NCI-H748 (cell line): ENCODE measurements at regions not wholly inside any gene's neighbourhood (a gene's known extent, or its start where the extent isn't known, plus 50 kb on each side); places are given as distances from the start of the nearest gene placed in this dataset.
A peak's percentile ranks its signal among the peaks of the same experiment; 100 is the strongest.

Source experiments
- DNase-seq: peaks from one replicate; lab custom pipeline; 2025; ENCODE audit not compliant: unreplicated experiment; lab: John Stamatoyannopoulos, UW

DNA sequence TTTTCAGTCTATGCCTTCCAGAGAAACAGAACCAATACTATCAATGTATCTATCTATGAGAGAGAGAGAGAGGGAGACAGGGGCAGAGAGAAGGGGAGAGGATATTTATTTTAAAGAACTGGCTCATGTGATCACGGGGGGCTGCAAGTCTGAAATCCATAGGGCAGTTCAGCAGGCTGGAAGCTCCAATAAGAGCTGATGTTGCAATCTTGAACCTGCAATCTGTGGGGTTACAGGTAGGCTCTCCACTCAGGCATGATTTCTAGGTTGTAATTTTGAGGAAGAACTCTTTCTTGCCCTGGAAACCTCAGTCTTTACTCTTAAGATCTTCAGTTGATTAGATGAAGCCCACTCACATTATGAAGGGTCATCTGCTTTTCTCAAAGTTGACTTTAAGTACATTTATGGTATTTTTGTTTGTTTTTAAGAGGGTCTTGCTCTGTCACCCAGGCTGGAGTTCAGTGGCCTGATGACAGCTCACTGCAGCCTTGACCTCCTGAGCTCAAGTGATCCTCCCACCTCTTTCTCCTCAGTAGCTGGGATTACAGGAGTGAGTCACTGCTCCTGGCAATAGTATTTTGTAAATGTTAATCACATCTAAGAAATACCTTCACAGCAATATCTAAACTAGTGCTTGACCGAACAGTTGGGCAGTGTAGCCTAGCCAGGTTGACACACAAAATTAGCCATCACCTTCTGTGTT is 376.4 kb downstream of the FGF9 start:
- DNase-seq: no peak

GRCh38 chr13:22047785-22048104 is 376.9 kb downstream of the FGF9 start:
- DNase-seq: no peak

- DNase-seq: no peak
Measured at GRCh38 chr13:22049384-22049783, 378.5 kb downstream of the FGF9 start.

GRCh38 chr13:22050951-22051563 is 380.2 kb downstream of the FGF9 start:
- DNase-seq: no peak

DNA sequence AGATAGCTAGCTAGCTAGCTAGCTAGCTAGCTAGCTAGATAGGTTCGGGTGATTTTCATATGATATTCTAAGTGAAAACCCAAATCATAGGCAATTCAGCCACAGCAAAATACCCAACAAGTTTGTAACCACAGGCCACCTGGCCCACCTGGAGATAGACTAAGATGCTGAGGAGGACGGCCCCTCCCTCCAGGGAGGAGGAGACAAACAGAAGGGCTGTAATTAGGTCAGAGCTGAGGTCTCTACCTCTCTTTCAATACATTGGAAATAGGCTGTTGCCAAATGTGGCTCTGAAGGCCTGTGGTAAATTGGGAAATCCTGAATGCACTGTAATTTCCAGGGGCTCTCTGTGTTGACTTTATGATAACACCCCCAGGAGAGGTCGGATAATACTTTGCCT is 382.2 kb downstream of the FGF9 start:
- no peak for DNase-seq

- no peak for DNase-seq
Measured at GRCh38 chr13:22055259-22055658, 384.4 kb downstream of the FGF9 start.

- no peak for DNase-seq
Measured at GRCh38 chr13:22060187-22060586, 389.3 kb downstream of the FGF9 start.

DNA sequence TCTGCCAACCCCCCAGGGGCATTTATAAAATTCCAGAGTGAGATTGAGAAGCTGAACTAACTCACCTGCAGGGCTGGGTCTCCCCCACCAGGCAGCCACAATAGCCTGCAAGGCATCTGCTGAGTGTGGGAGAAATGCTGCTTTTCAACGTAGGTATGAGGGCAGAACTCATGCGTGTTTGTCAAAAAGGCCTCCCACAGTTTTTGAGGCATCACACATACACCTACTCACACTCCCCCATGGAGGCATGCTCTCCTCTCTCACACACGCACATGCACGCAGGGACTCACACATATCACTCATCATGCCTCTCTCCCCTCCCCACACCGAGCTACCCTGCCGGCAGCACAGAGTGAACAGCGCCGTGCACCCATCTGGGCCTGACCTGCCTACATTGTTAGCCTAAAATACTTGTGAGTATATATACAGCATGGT is 390.5 kb downstream of the FGF9 start:
- DNase-seq: peak; percentile 72

GRCh38 chr13:22061806-22062391 is 391.0 kb downstream of the FGF9 start:
- peak; percentile 72 for DNase-seq

DNA sequence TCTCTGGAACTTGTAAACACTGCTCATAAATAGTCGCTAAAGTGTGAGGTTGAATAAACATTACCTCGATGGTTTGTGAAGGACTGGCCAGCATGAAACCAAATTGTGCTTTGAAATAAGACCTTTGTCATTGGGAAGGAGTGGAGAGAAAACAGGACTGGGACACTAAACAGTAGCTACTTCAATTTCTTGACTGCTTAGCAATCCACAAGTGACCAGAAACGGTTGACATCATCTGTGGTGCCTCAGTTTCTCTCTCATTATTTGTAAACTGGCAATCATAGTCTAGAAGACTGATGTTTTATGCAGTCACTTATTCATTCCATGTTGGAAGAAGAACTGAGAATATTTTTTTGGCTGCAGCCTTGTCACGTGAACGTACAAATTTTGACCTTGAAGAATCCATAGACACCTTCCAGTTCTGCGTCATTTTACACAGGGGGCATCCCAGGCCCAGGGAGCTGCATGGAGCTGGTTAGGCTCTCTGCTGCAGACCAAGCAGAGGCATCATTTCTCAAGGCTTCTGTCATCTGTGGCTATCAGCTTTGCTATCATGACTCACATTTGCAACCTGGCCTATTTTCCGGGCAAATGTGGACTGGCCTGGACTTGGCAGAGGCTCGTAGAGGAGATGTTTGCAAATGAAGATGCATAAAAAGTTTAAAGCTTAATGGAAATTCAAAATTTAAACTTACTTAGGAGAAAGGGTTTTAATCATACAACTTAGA is 391.8 kb downstream of the FGF9 start:
- no peak for DNase-seq

DNA sequence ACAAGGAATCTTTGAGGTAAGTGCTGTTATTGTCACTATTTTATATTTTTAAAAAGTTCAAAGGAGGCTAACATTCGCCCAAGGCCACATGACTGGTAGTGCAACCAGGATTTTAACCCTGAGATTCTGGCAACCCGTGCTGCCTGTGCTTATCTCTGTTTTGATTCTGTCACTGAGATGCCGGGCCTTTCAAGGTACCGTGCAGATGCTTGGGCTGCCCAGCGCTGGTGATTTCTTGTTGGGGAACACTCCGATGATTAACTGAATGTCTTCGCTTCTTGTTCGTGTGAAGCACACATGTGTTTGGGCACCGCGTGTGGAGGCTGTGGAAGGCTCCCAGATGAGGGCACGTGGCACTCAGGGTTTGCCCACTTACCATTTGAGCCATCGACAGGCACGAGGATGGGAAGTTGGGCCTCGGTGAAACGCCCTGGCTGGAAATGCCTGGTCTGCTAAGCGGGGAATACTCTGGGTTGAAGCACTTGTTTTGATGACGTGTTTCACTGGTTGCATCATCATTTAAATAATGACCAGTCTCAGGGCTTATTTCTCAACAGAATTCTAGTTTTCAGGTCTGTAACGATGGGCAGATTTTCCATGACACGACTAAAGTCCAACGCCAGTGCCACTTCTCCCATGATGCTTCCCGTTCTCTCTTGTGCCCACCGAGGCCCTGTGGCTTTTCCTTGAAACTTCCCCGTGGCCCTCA is 392.7 kb downstream of the FGF9 start:
- no peak for DNase-seq

DNA sequence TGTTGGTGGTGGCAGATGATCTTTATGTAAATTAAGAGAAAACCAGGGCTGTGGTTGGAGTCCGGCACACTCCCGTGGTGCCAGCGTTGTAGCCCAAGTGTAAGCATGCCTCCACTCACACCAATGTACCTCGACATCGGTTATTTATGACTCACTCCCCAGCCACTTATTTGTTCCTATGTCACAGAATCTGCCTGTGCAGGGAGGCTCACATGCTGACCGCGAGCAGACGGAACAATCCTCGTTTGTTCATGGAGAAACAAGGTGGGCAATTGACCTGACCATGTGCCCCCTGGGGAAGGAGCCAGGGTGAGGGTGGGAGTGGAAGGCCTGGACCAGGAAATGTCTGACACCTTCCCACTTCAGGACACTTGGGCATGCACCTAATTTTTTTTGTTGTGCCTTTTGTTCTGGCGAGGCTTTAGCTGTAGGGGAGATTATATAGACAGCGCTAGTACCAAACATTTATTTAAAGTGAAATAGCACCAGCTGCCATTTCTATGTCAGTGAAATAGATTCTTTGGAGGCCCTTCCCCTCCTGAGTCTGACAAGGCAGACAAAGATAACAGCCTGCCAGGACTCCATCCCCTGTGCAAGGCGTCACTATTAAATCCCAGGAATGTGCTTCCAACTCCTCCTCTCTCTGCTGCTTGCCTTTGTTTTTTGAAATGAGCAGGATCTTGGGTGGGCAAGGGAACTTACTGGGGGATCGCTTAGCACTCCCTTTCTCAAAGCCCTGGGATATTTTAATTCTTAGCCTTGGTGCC is 394.2 kb downstream of the FGF9 start:
- peak; percentile 35 for DNase-seq

DNA sequence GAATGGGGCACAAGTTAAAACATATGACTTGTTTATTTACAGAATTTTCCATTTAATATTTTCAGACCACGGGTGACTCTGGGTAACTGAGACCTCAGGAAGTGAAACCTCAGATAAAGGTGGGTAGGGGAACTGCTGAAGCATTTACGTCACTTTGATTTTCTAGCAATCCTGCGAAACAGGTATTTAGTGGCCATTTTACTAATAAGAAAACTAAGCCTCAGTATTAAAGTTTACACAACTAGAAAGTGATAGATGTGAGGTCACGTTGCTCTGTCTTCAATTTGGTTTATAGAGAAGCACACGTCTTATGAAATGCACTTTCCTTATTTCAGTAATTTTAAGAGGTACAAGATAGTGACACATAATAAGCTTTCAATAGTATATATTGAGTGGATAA is 402.8 kb downstream of the FGF9 start:
- no peak for DNase-seq

DNA sequence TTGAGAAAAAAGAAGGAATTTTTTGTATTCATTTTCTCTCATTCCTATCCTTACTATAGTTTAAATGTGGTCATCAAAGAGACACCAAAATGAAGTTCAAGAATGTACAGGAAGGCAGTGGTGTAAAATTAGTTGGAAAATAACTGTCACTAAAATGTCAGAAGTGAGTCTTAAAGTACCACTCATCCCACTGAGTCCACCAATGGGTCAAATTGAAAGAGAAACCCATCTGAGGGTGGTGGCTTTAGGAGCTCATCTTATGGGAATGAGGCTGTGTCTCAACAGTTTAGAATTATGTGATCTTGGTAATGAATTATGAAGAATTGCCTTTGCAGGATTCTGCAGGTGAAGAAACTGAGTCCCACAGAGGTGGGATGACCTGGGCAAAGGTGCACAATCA is 403.5 kb downstream of the FGF9 start:
- DNase-seq: no peak

- peak; percentile 90 for DNase-seq
Measured at GRCh38 chr13:22076658-22077057, 405.8 kb downstream of the FGF9 start.

DNA sequence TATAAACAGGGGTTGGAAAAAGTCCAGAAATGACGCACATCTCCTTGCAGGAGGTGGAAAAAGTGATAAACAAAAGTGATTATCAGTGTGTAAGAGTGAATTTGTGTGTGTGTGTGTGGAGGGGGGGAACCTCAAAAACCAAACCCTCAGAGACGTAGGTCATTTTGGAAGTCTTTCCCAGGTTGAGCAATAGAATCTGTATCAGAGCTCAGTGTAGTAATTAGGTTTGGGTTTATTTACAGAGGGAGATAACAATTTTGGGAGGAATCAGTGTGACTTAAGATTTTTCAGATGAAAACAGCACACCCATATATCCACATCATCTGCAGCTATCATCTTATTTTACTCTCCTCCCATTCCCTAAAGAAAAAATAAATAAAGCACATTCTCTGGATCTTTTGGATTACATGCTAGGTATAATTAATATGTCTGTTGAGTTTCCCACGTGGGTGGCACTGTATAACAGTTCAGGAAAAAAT is 406.4 kb downstream of the FGF9 start:
- peak; percentile 89 for DNase-seq

GRCh38 chr13:22077764-22078163 is 406.9 kb downstream of the FGF9 start:
- no peak for DNase-seq

GRCh38 chr13:22079961-22080360 is 409.1 kb downstream of the FGF9 start:
- no peak for DNase-seq

- peak; percentile 60 for DNase-seq
Measured at GRCh38 chr13:22080832-22081231, 410.0 kb downstream of the FGF9 start.

- peak; percentile 86 for DNase-seq
Measured at GRCh38 chr13:22081430-22081829, 410.6 kb downstream of the FGF9 start.
